SK-N-SH (cell line): ENCODE measurements at regions not wholly inside any gene's neighbourhood (a gene's known extent, or its start where the extent isn't known, plus 50 kb on each side); places are given as distances from the start of the nearest gene placed in this dataset.

ENCODE experiments used
- CTCF ChIA-PET: fragments of 300-600, 350-600 bp; formaldehyde crosslinking; extraction: SDS; loops from one replicate; lab custom pipeline; 2021; lab: Yijun Ruan, JAX
- POLR2A ChIA-PET: fragments of 350-600 bp; sonication (Branson Sonifier 250); formaldehyde crosslinking; extraction: SDS; loops from one replicate; lab custom pipeline; 2020; ENCODE audit warnings: antibody characterized with exemption, inconsistent platforms; lab: Yijun Ruan, JAX
- DNase-seq: peaks from one replicate; pipeline ENCODE4 v3.0.0; 2012
- H2AFZ ChIP-seq: fragments of 200-600 bp; sonication (generic); 2 replicates; pipeline ENCODE4 v1.8.1; 2016; ENCODE audit warnings: antibody characterized with exemption, mild to moderate bottlenecking, low read depth
- H3F3A ChIP-seq: fragments of 200-600 bp; sonication (generic); replicated peaks from 2 replicates; pipeline ENCODE3; 2016; ENCODE audit warnings: antibody characterized with exemption, mild to moderate bottlenecking; ENCODE audit not compliant: insufficient read depth
- H3K27ac ChIP-seq, 2 experiments: fragments of 200-500 bp in 1 of 2; fragments of 200-600 bp in 1 of 2; sonication (Bioruptor generic) in 1 of 2; sonication (generic), shearing (Covaris generic) in 1 of 2; 2 replicates each; pipeline versions ENCODE4 v1.5.1 to v1.6.1; 2014 to 2016; ENCODE audit warnings: low read depth in 2 of 2, inconsistent platforms in 1 of 2, low read length in 1 of 2, mild to moderate bottlenecking in 1 of 2, mixed read lengths in 1 of 2
- H3K27me3 ChIP-seq: fragments of 200-600 bp; sonication (generic), shearing (Covaris generic); 2 replicates; pipeline ENCODE4 v1.6.1; 2016; ENCODE audit warnings: mixed run types; ENCODE audit not compliant: insufficient read depth
- H3K36me3 ChIP-seq, 2 experiments: fragments of 200-500 bp in 1 of 2; fragments of 200-600 bp in 1 of 2; sonication (Bioruptor generic) in 1 of 2; sonication (generic) in 1 of 2; replicated peaks in 1 of 2; 2 replicates each; pipeline versions ENCODE3 to v1.5.1; 2014 to 2016; ENCODE audit warnings: low read length in 1 of 2, mild to moderate bottlenecking in 1 of 2; ENCODE audit not compliant: insufficient read depth in 2 of 2, control insufficient read depth in 1 of 2
- H3K4me1 ChIP-seq, 2 experiments: fragments of 200-500 bp in 1 of 2; fragments of 200-600 bp in 1 of 2; sonication (Bioruptor generic) in 1 of 2; sonication (generic), shearing (Covaris generic) in 1 of 2; 2 replicates each; pipeline versions ENCODE4 v1.5.1 to v1.6.1; 2014 to 2016; ENCODE audit warnings: low read depth in 1 of 2, low read length in 1 of 2, mixed run types in 1 of 2; ENCODE audit not compliant: insufficient read depth in 2 of 2, control insufficient read depth in 1 of 2
- H3K4me2 ChIP-seq: fragments of 200-600 bp; sonication (generic), shearing (Covaris generic); 2 replicates; pipeline ENCODE4 v1.6.1; 2017; ENCODE audit warnings: mixed run types
- H3K4me3 ChIP-seq, 2 experiments: fragments of 200-500 bp in 1 of 2; fragments of 200-600 bp in 1 of 2; sonication (Bioruptor generic) in 1 of 2; sonication (generic), shearing (Covaris generic) in 1 of 2; 2 replicates each; pipeline versions ENCODE4 v1.5.1 to v1.8.1; 2014 to 2016; ENCODE audit warnings: low read depth in 2 of 2, inconsistent platforms in 1 of 2, low read length in 1 of 2, mild to moderate bottlenecking in 1 of 2, mixed read lengths in 1 of 2, moderate library complexity in 1 of 2
- H3K79me2 ChIP-seq: fragments of 200-600 bp; sonication (generic); 2 replicates; pipeline ENCODE4 v1.8.1; 2017; ENCODE audit warnings: mild to moderate bottlenecking; ENCODE audit not compliant: insufficient read depth
- H3K9ac ChIP-seq: fragments of 200-600 bp; sonication (generic); 2 replicates; pipeline ENCODE4 v1.6.1; 2017; ENCODE audit warnings: mixed run types
- H3K9me2 ChIP-seq: fragments of 200-600 bp; sonication (generic); 2 replicates; pipeline ENCODE4 v1.6.1; 2017; ENCODE audit warnings: mixed run types
- H3K9me3 ChIP-seq: fragments of 200-600 bp; sonication (generic); 2 replicates; pipeline ENCODE4 v1.6.1; 2017; ENCODE audit warnings: mixed run types, mild to moderate bottlenecking, moderate library complexity
- H4K20me1 ChIP-seq: fragments of 200-600 bp; sonication (generic); 2 replicates; pipeline ENCODE4 v1.6.1; 2017; ENCODE audit warnings: mild to moderate bottlenecking, mixed run types; ENCODE audit not compliant: insufficient read depth
- CTCF ChIP-seq: fragments of 200-600 bp; sonication (generic); IDR thresholded peaks from 2 replicates; pipeline ENCODE4 v1.6.1; 2017; ENCODE audit warnings: antibody characterized with exemption, mild to moderate bottlenecking, moderate library complexity
- FOSL2 ChIP-seq: IDR thresholded peaks from 2 replicates; pipeline ENCODE4 v1.4.0; 2012; ENCODE audit warnings: low read depth, mild to moderate bottlenecking, moderate library complexity, borderline replicate concordance
- GABPA ChIP-seq: IDR thresholded peaks from 2 replicates; pipeline ENCODE4 v1.4.0; 2012; ENCODE audit warnings: low read depth, mild to moderate bottlenecking
- GATA2 ChIP-seq: sonication (generic); formaldehyde crosslinking; IDR thresholded peaks from 2 replicates; pipeline ENCODE4 v1.5.0; 2020; ENCODE audit warnings: mild to moderate bottlenecking, missing genetic modification reagents
- JUND ChIP-seq: IDR thresholded peaks from 2 replicates; pipeline ENCODE4 v1.4.0; 2012
- NRF1 ChIP-seq: IDR thresholded peaks from 2 replicates; pipeline ENCODE4 v1.6.1; 2012; ENCODE audit warnings: low read depth, mild to moderate bottlenecking, low read length
- RCOR1 ChIP-seq: fragments of 150-350 bp; IDR thresholded peaks from 2 replicates; pipeline ENCODE4 v1.6.1; 2017; ENCODE audit warnings: antibody characterized with exemption, low read length
- REST ChIP-seq: IDR thresholded peaks from 2 replicates; pipeline ENCODE4 v1.6.1; 2012; ENCODE audit warnings: mild to moderate bottlenecking, low read depth, low read length, moderate library complexity
- RXRA ChIP-seq: IDR thresholded peaks from 2 replicates; pipeline ENCODE4 v1.4.0; 2012; ENCODE audit warnings: low read depth, mild to moderate bottlenecking, borderline replicate concordance
- SMC3 ChIP-seq: IDR thresholded peaks from 2 replicates; pipeline ENCODE4 v1.6.1; 2012; ENCODE audit warnings: low read depth, low read length, improper control_type of control experiment
- TAF1 ChIP-seq: IDR thresholded peaks from 2 replicates; pipeline ENCODE4 v1.6.1; 2012; ENCODE audit warnings: low read depth, mild to moderate bottlenecking, low read length, moderate library complexity, borderline replicate concordance
- TCF12 ChIP-seq: IDR thresholded peaks from 2 replicates; pipeline ENCODE4 v1.4.0; 2012
- USF2 ChIP-seq: fragments of 150-350 bp; IDR thresholded peaks from 2 replicates; pipeline ENCODE4 v1.6.1; 2017; ENCODE audit warnings: antibody characterized with exemption, low read length, low read depth, borderline replicate concordance
- WGBS: methylation state at CpG from one replicate; pipeline ENCODE4 v1.1.6; 2017; ENCODE audit warnings: low lambda C conversion rate; 5-methylcytosine and 5-hydroxymethylcytosine counted together

- DNase-seq = no peak
- Histone ChIP-seq H3K4me2 (no peak overlapping the region), H3K79me2 (no peaks in the 10 kb centered on the region), H3K9me3 (no peaks in the 10 kb centered on the region), H3F3A (no peaks in the 10 kb centered on the region), H3K9me2 (no peaks in the 10 kb centered on the region), H3K9ac (no peak overlapping the region), H3K36me3 (no peaks in the 10 kb centered on the region), H3K4me3 (no peak overlapping the region), H4K20me1 (no peaks in the 10 kb centered on the region), H3K4me1 (peaks cover 0 to 16% of the 10 kb centered on the region in 2 experiments; a peak in 1 of 4 replicates), H3K27ac (no peak overlapping the region), H2AFZ (no peak overlapping the region), H3K27me3 (no peaks in the 10 kb centered on the region; the same call in 1 of the 2 replicates)
- 67% methylated on average over 10 of the region's 11 CpGs for WGBS
- no peak for TF ChIP-seq RCOR1
- TF ChIP-seq TAF1 = no peak
- no peak for TF ChIP-seq FOSL2
- no peak for TF ChIP-seq GABPA
- ChIA-PET CTCF (interaction anchor here (0.6 kb wide), 1 partner anchor 1104 kb away, joined by 4 read pairs; no protein-coding TSS in a partner anchor), POLR2A (no interaction called here)
Observed at GRCh38 chr2:8569332-8569930, 112.4 kb upstream of the ID2 start.

GRCh38 chr2:8570637-8571036 is 111.2 kb upstream of the ID2 start:
- Histone ChIP-seq H2AFZ (no peak overlapping the region), H3F3A (no peaks in the 10 kb centered on the region), H3K4me1 (peaks cover 0 to 26% of the 10 kb centered on the region in 2 experiments; a peak in 2 of 4 replicates), H3K79me2 (no peaks in the 10 kb centered on the region), H3K27me3 (no peaks in the 10 kb centered on the region; the same call in 1 of the 2 replicates), H4K20me1 (no peaks in the 10 kb centered on the region), H3K4me3 (no peak overlapping the region), H3K27ac (no peak overlapping the region), H3K9me2 (no peaks in the 10 kb centered on the region), H3K36me3 (no peaks in the 10 kb centered on the region), H3K4me2 (no peak overlapping the region), H3K9ac (no peak overlapping the region)
- 92% methylated on average over 14 of the region's 14 CpGs for WGBS
- ChIA-PET CTCF (interaction anchor here (1.2 kb wide), 1 partner anchor 24 kb away, joined by 3 read pairs; no protein-coding TSS in a partner anchor), POLR2A (interaction anchor here (1.8 kb wide), 1 partner anchor 112 kb away, joined by 3 read pairs; no protein-coding TSS in a partner anchor)
- no peak for DNase-seq
- TF ChIP-seq TAF1 = no peak
- TF ChIP-seq, all 33 proteins: peak for 0
- no peaks in the 10 kb centered on the region for H3K9me3 ChIP-seq

- POLR2A ChIA-PET = interaction anchor here (1.8 kb wide), 1 partner anchor 111 kb away, joined by 3 read pairs; no protein-coding TSS in a partner anchor
- Histone ChIP-seq H3K4me2 (no peak overlapping the region), H2AFZ (no peak overlapping the region), H3K4me3 (no peak overlapping the region), H3K9ac (no peak overlapping the region), H3K27me3 (no peaks in the 10 kb centered on the region; the same call in 1 of the 2 replicates), H3K36me3 (no peaks in the 10 kb centered on the region), H3K9me2 (no peaks in the 10 kb centered on the region), H3K27ac (no peak overlapping the region), H3K4me1 (peaks cover 0 to 31% of the 10 kb centered on the region in 2 experiments; a peak in 2 of 4 replicates), H3K79me2 (no peaks in the 10 kb centered on the region), H3F3A (no peaks in the 10 kb centered on the region), H4K20me1 (no peaks in the 10 kb centered on the region), H3K9me3 (no peaks in the 10 kb centered on the region)
- CTCF ChIA-PET = interaction anchor here (1.0 to 1.2 kb wide), 2 partner anchors 23 to 1474 kb away, joined by 3 read pairs; no protein-coding TSS in a partner anchor
- DNase-seq = no peak
- whole genome bisulfite sequencing = 89% methylated on average over 13 of the region's 13 CpGs
- TF ChIP-seq NRF1 (no peak), CTCF (no peak), USF2 (no peak), JUND (no peak), FOSL2 (no peak), TCF12 (no peak), TAF1 (no peak), REST (no peak), RXRA (no peak), SMC3 (no peak), RCOR1 (no peak), GATA2 (CRISPR knock-in tag) (no peak)
Observed at GRCh38 chr2:8571301-8571791, 110.5 kb upstream of the ID2 start.
